ENCODE measurements at regions not wholly inside any gene's neighbourhood (a gene's known extent, or its start where the extent isn't known, plus 50 kb on each side); places are given as distances from the start of the nearest gene placed in this dataset.
A peak's percentile ranks its signal among the peaks of the same experiment; 100 is the strongest.
"Not testable (repeated sequence)": the region's sequence is repeated elsewhere in the genome, so short reads cannot be mapped to it uniquely, and the experiment has no call there.

GRCh38 chr11:45000918-45001317 is 50.2 kb upstream of the TP53I11 start:
- DNase-seq (ENCODE audit: extremely low read depth in 1 of 11, low read depth in 9 of 11, low spot score in 4 of 11) = no peak

GRCh38 chr11:45001466-45002165 is 50.9 kb upstream of the TP53I11 start:
- DNase-seq (ENCODE audit: extremely low read depth in 1 of 11, low read depth in 9 of 11, low spot score in 4 of 11) = no peak

- no peak for DNase-seq (ENCODE audit: extremely low read depth in 1 of 11, low read depth in 9 of 11, low spot score in 4 of 11)
These were observed 54.4 kb upstream of the TP53I11 start for GRCh38 chr11:45005106-45005505.

- no peak for DNase-seq (ENCODE audit: extremely low read depth in 1 of 11, low read depth in 9 of 11, low spot score in 4 of 11)
These were observed 56.3 kb upstream of the TP53I11 start for GRCh38 chr11:45007011-45007410.

- not testable (repeated sequence) for DNase-seq (ENCODE audit: extremely low read depth in 1 of 11, low read depth in 9 of 11, low spot score in 4 of 11)
These were observed 65.3 kb upstream of the TP53I11 start for GRCh38 chr11:45015983-45016382.

GRCh38 chr11:45016446-45016845 is 65.8 kb upstream of the TP53I11 start:
- not testable (repeated sequence) for DNase-seq (ENCODE audit: extremely low read depth in 1 of 11, low read depth in 9 of 11, low spot score in 4 of 11)

GRCh38 chr11:45017329-45017728 is 66.6 kb upstream of the TP53I11 start:
- DNase-seq (ENCODE audit: extremely low read depth in 1 of 11, low read depth in 9 of 11, low spot score in 4 of 11) = no peak

GRCh38 chr11:45021001-45021400 is 70.3 kb upstream of the TP53I11 start:
- no peak for DNase-seq (ENCODE audit: extremely low read depth in 1 of 11, low read depth in 9 of 11, low spot score in 4 of 11)

- DNase-seq (ENCODE audit: extremely low read depth in 1 of 11, low read depth in 9 of 11, low spot score in 4 of 11) = no peak
These were observed 71.0 kb upstream of the TP53I11 start for GRCh38 chr11:45021692-45022141.

- DNase-seq (ENCODE audit: extremely low read depth in 1 of 11, low read depth in 9 of 11, low spot score in 4 of 11) = no peak
These were observed 71.8 kb upstream of the TP53I11 start for GRCh38 chr11:45022294-45023064.

GRCh38 chr11:45023065-45023365 is 72.3 kb upstream of the TP53I11 start:
- no peak for DNase-seq (ENCODE audit: extremely low read depth in 1 of 11, low read depth in 9 of 11, low spot score in 4 of 11)

- DNase-seq (ENCODE audit: extremely low read depth in 1 of 11, low read depth in 9 of 11, low spot score in 4 of 11) = no peak
These were observed 73.6 kb upstream of the TP53I11 start for GRCh38 chr11:45024316-45024715.

GRCh38 chr11:45024846-45025588 is 74.3 kb upstream of the TP53I11 start:
- no peak for DNase-seq (ENCODE audit: extremely low read depth in 1 of 11, low read depth in 9 of 11, low spot score in 4 of 11)

GRCh38 chr11:45025716-45026492 is 75.2 kb upstream of the TP53I11 start:
- peak in 5 of 11 donors; percentile 33 to 53 (median 45) for DNase-seq (ENCODE audit: extremely low read depth in 1 of 11, low read depth in 9 of 11, low spot score in 4 of 11)

- no peak for DNase-seq (ENCODE audit: extremely low read depth in 1 of 11, low read depth in 9 of 11, low spot score in 4 of 11)
These were observed 76.2 kb upstream of the TP53I11 start for GRCh38 chr11:45026835-45027234.

- DNase-seq (ENCODE audit: extremely low read depth in 1 of 11, low read depth in 9 of 11, low spot score in 4 of 11) = no peak
These were observed 76.6 kb upstream of the TP53I11 start for GRCh38 chr11:45027312-45027711.

GRCh38 chr11:45028911-45029682 is 78.4 kb upstream of the TP53I11 start:
- no peak for DNase-seq (ENCODE audit: extremely low read depth in 1 of 11, low read depth in 9 of 11, low spot score in 4 of 11)

- DNase-seq (ENCODE audit: extremely low read depth in 1 of 11, low read depth in 9 of 11, low spot score in 4 of 11) = no peak
These were observed 80.1 kb upstream of the TP53I11 start for GRCh38 chr11:45030778-45031177.
